Nephron progenitor cell (in vitro differentiated cells): ENCODE measurements at regions not wholly inside any gene's neighbourhood (a gene's known extent, or its start where the extent isn't known, plus 50 kb on each side); places are given as distances from the start of the nearest gene placed in this dataset.
"Not testable (repeated sequence)": the region's sequence is repeated elsewhere in the genome, so short reads cannot be mapped to it uniquely, and the experiment has no call there.

Experiments
- DNase-seq: peaks from one replicate; pipeline ENCODE4 v3.0.0; 2021
- H3K27ac Mint-ChIP-seq: 2 replicates; pipeline ENCODE4 v1.8.0; 2021; ENCODE audit warnings: mild to moderate bottlenecking, moderate library complexity, mixed read lengths
- H3K27me3 Mint-ChIP-seq: 2 replicates; pipeline ENCODE4 v1.8.0; 2021; ENCODE audit warnings: mild to moderate bottlenecking, low read depth, mixed read lengths; ENCODE audit not compliant: poor library complexity
- H3K36me3 Mint-ChIP-seq: 2 replicates; pipeline ENCODE4 v1.8.0; 2021; ENCODE audit warnings: low read depth, mixed read lengths
- H3K4me1 Mint-ChIP-seq: 2 replicates; pipeline ENCODE4 v1.8.0; 2021; ENCODE audit warnings: mixed read lengths
- H3K4me3 Mint-ChIP-seq: 2 replicates; pipeline ENCODE4 v1.8.0; 2021; ENCODE audit warnings: mild to moderate bottlenecking, moderate library complexity, mixed read lengths
- H3K9me3 Mint-ChIP-seq: 2 replicates; pipeline ENCODE4 v1.8.0; 2021; ENCODE audit warnings: mild to moderate bottlenecking, moderate library complexity, mixed read lengths
- CTCF ChIP-seq: fragments of 200-600 bp; sonication (generic); IDR thresholded peaks from 2 replicates; pipeline ENCODE4 v1.5.0; 2021; ENCODE audit warnings: antibody characterized with exemption

DNA sequence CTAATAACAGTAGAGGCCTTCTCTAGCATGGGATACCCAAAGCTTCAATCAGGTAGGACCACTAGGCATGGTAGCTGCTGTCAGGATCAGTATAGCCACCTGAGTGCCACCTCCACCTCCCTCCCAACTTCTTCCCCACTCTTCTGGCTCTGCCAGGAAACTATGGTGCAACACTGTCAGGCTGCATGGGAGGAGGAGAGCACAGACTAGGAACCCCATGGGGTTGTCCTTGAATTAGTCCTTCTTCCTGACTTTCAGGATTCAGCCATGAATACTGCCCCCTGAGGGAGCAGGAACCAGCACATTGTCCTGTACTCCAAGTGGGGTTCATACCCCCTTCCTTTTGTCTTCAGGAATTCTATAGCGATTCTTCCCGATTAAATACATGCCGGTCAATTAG, 340.8 kb upstream of the ONECUT1 start:
- Mint-ChIP-seq H3K9me3 (peaks cover 9% of the 10 kb centered on the region), H3K27me3 (peaks cover 11% of the 10 kb centered on the region), H3K4me3 (no peak overlapping the region), H3K4me1 (peaks cover 17% of the 10 kb centered on the region), H3K27ac (no peak overlapping the region), H3K36me3 (no peaks in the 10 kb centered on the region)
- no peak for TF ChIP-seq CTCF
- DNase-seq: no peak

- no peak overlapping the region for H3K4me3 Mint-ChIP-seq
- TF ChIP-seq CTCF: no peak
- peaks cover 17% of the 10 kb centered on the region for H3K4me1 Mint-ChIP-seq
- peaks cover under 1% of the 10 kb centered on the region for H3K9me3 Mint-ChIP-seq
- H3K36me3 Mint-ChIP-seq: no peaks in the 10 kb centered on the region
- no peak overlapping the region for H3K27ac Mint-ChIP-seq
- peaks cover 10% of the 10 kb centered on the region for H3K27me3 Mint-ChIP-seq
- DNase-seq: no peak
Measured at GRCh38 chr15:53129121-53129904, 339.2 kb upstream of the ONECUT1 start.

- no peak for TF ChIP-seq CTCF
- no peaks in the 10 kb centered on the region for H3K36me3 Mint-ChIP-seq
- H3K4me1 Mint-ChIP-seq: peaks cover 17% of the 10 kb centered on the region
- DNase-seq: no peak
- H3K9me3 Mint-ChIP-seq: no peaks in the 10 kb centered on the region
- H3K4me3 Mint-ChIP-seq: no peak overlapping the region
- H3K27me3 Mint-ChIP-seq: peaks cover 9% of the 10 kb centered on the region
- H3K27ac Mint-ChIP-seq: no peak overlapping the region
Measured at GRCh38 chr15:53128652-53129051, 338.5 kb upstream of the ONECUT1 start.

DNA sequence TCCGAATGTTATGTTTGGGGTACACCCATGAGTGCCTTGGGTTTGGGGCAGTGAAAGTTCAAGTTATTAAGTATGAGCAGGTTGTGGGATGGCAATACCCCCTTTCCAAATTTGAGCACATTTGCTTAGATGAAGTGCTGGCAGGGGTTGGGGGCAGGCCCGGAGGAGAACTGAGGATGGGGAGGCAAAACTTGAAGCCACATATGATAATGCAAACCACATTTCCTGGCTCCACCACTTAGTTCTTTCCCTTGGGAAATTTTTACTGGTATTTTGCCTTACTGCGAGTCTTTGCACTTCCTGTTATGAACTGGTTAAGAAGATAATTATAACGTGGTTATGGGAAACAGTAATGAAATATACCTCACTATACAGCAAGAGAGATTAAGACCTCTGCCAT, 336.0 kb upstream of the ONECUT1 start:
- TF ChIP-seq CTCF: no peak
- DNase-seq: no peak
- Mint-ChIP-seq H3K27ac (no peak overlapping the region), H3K4me3 (no peak overlapping the region), H3K27me3 (peaks cover 6% of the 10 kb centered on the region), H3K36me3 (no peaks in the 10 kb centered on the region), H3K9me3 (no peaks in the 10 kb centered on the region), H3K4me1 (peaks cover 17% of the 10 kb centered on the region)

DNA sequence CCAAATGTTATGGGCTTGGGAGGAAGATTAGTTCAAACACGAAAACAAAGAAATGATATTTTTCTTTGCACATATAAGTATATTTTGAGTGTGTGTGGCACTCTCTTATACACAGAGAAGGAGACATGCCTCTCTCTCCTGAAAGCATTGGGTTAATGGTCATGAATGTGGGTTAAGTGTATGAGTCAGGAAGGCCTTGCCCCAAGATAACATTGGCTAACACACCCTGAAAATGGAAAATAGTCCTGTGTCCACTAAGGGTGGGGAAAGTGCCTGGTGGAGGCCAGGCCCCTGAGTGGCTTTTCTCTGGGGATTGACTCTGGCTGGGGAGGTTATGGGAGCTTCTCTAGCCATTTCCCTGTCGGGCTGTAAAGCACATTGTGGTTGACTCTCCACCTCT, 332.7 kb upstream of the ONECUT1 start:
- Mint-ChIP-seq H3K4me3 (no peak overlapping the region), H3K36me3 (no peaks in the 10 kb centered on the region), H3K9me3 (no peaks in the 10 kb centered on the region), H3K4me1 (no peaks in the 10 kb centered on the region), H3K27ac (no peak overlapping the region), H3K27me3 (peaks cover 6% of the 10 kb centered on the region)
- TF ChIP-seq CTCF: no peak
- no peak for DNase-seq

GRCh38 chr15:53116915-53117314, 326.8 kb upstream of the ONECUT1 start:
- H3K27ac Mint-ChIP-seq, H3K4me3 Mint-ChIP-seq, DNase-seq, H3K36me3 Mint-ChIP-seq, H3K4me1 Mint-ChIP-seq, H3K27me3 Mint-ChIP-seq, H3K9me3 Mint-ChIP-seq: not testable (repeated sequence)
